SK-N-MC (cell line): ENCODE measurements at regions not wholly inside any gene's neighbourhood (a gene's known extent, or its start where the extent isn't known, plus 50 kb on each side); places are given as distances from the start of the nearest gene placed in this dataset.

Experiments
- EZH2 ChIP-seq: fragments of 200-600 bp; sonication (generic); IDR thresholded peaks from one replicate; pipeline ENCODE4 v1.6.1; 2017; ENCODE audit warnings: antibody characterized with exemption
- FOXP2 ChIP-seq: optimal IDR thresholded peaks from 2 replicates; pipeline ENCODE3; 2011; ENCODE audit warnings: mild to moderate bottlenecking, moderate library complexity; ENCODE audit not compliant: insufficient read depth; ENCODE audit errors: extremely low read length, control extremely low read depth
- POLR2AphosphoS5 ChIP-seq: IDR thresholded peaks from 2 replicates; pipeline ENCODE4 v1.6.1; 2012; ENCODE audit warnings: mild to moderate bottlenecking, low read depth, low read length, borderline replicate concordance

DNA sequence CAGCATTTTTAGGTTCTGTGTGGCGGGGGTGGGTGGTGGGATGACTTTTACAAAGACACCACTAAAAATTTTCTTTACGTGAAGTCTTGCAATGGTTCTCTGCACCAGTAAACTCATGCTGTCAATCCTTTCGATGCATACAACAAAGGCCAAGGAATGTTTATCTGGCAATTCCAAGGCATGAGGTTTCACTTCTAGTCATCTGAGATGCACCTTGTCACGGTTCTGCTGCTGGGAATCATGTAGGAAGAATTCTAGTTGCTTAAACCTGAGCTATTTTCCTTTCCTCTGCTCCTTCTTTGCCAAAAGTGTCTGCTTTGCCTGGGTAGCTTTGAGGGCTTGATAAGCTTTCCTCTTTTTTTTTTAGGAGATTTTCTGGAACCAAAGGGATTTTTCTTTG is 1204.5 kb upstream of the SEMA6A start:
- no peak for TF ChIP-seq EZH2
- no peak for TF ChIP-seq POLR2AphosphoS5
- no peak for TF ChIP-seq FOXP2
